ENCODE measurements at regions not wholly inside any gene's neighbourhood (a gene's known extent, or its start where the extent isn't known, plus 50 kb on each side); places are given as distances from the start of the nearest gene placed in this dataset.

- TF ChIP-seq CTCF (IDR thresholded peaks at IDR 0.05) (no peak), SREBF2 (IDR thresholded peaks at IDR 0.05) (no peak), CBX8 (IDR thresholded peaks at IDR 0.05) (no peak), HES2 (IDR thresholded peaks at IDR 0.05) (no peak), MAX (IDR thresholded peaks at IDR 0.05) (no peak)
Measured at GRCh38 chr2:182541268-182541667, 114.4 kb upstream of the PDE1A start (continued).

GRCh38 chr2:182542501-182543258 is 115.8 kb upstream of the PDE1A start:
- DNase-seq (ENCODE audit: low read depth in 1 of 2, low spot score in 1 of 2) (no peak), ATAC-seq (no peak), FAIRE-seq (no peak)
- no peak overlapping the region for H3K27ac ChIP-seq
- no peaks in the 10 kb centered on the region for H3K9me3 ChIP-seq
- TF ChIP-seq MYC (IDR thresholded peaks at IDR 0.05; ENCODE audit: borderline replicate concordance, low read length) (no peak), RAD21 (conservative IDR thresholded peaks at IDR 0.05 in 1 of 2, IDR thresholded peaks at IDR 0.05 in 1 of 2) (no peak), CEBPB (IDR thresholded peaks at IDR 0.05) (no peak), MAZ (IDR thresholded peaks at IDR 0.05; ENCODE audit: borderline replicate concordance, low read depth, low read length) (no peak), SMC3 (IDR thresholded peaks at IDR 0.05) (no peak), TFCP2L1 (CRISPR knock-in tag; IDR thresholded peaks at IDR 0.05) (no peak), RNF2 (IDR thresholded peaks at IDR 0.05; ENCODE audit: borderline replicate concordance, low read depth) (no peak), POLR2A (IDR thresholded peaks at IDR 0.05; ENCODE audit: low read length) (no peak), ZC3H11A (IDR thresholded peaks at IDR 0.05) (no peak), ESRRA (IDR thresholded peaks at IDR 0.05; ENCODE audit: borderline replicate concordance, low read length) (no peak), MAX (IDR thresholded peaks at IDR 0.05) (no peak), HES2 (IDR thresholded peaks at IDR 0.05) (no peak), ELK1 (IDR thresholded peaks at IDR 0.05; ENCODE audit: low read depth, low read length) (no peak)
- CTCF ChIA-PET: no interaction called here
- H3K4me3 ChIP-seq: no peak overlapping the region
- no peaks in the 10 kb centered on the region for H3K4me1 ChIP-seq
- POLR2A ChIA-PET: no interaction called here
- 63% methylated on average over 6 of the region's 6 CpGs for WGBS (ENCODE audit: missing lambda C conversion rate)
- H3K4me2 ChIP-seq: no peak overlapping the region

GRCh38 chr2:182543741-182544525 is 117.1 kb upstream of the PDE1A start:
- H3K27ac ChIP-seq: no peak overlapping the region
- FAIRE-seq (no peak), DNase-seq (ENCODE audit: low read depth in 1 of 2, low spot score in 1 of 2) (no peak), ATAC-seq (no peak)
- no peak for TF ChIP-seq HEYL (CRISPR knock-in tag; IDR thresholded peaks at IDR 0.05)
- no peak for TF ChIP-seq FOSB (CRISPR knock-in tag; IDR thresholded peaks at IDR 0.05)
- no peak for TF ChIP-seq FOXS1 (CRISPR knock-in tag; IDR thresholded peaks at IDR 0.05)
- TF ChIP-seq CHD2 (IDR thresholded peaks at IDR 0.05; ENCODE audit: low read length, partially characterized antibody): no peak
- TF ChIP-seq USF2 (IDR thresholded peaks at IDR 0.05): no peak
- TF ChIP-seq REST (IDR thresholded peaks at IDR 0.05): no peak
- TF ChIP-seq CHD4 (IDR thresholded peaks at IDR 0.05; ENCODE audit: borderline replicate concordance): no peak
- TF ChIP-seq NR3C1 (IDR thresholded peaks at IDR 0.05): no peak
- no peak for TF ChIP-seq CBX2 (IDR thresholded peaks at IDR 0.05; ENCODE audit: borderline replicate concordance, low read depth)
- no peak overlapping the region for H3K4me2 ChIP-seq
- H3K4me1 ChIP-seq: no peaks in the 10 kb centered on the region
- POLR2A ChIA-PET: no interaction called here
- H3K9me3 ChIP-seq: no peaks in the 10 kb centered on the region
- CTCF ChIA-PET: no interaction called here
- 78% methylated on average over 3 of the region's 3 CpGs for WGBS (ENCODE audit: missing lambda C conversion rate)
- H3K4me3 ChIP-seq: no peak overlapping the region
